Neural cell (in vitro differentiated cells): ENCODE measurements at regions not wholly inside any gene's neighbourhood (a gene's known extent, or its start where the extent isn't known, plus 50 kb on each side); places are given as distances from the start of the nearest gene placed in this dataset.

Experiments used
- H2AFZ ChIP-seq: fragments of 200-600, 300-800 bp; sonication (generic), shearing (Covaris generic); 2 replicates; pipeline ENCODE4 v1.6.0; 2014; ENCODE audit warnings: low read depth, mild to moderate bottlenecking, antibody characterized with exemption, low read length, moderate library complexity
- H3F3A ChIP-seq: fragments of 200-600 bp; shearing (Covaris generic); 2 replicates; pipeline ENCODE4 v1.6.1; 2016; ENCODE audit warnings: mild to moderate bottlenecking, moderate library complexity, mixed read lengths, antibody characterized with exemption, low read length; ENCODE audit not compliant: insufficient read depth, poor library complexity, severe bottlenecking
- H3K27ac ChIP-seq: fragments of 200-600, 300-800 bp; sonication (generic), shearing (Covaris generic); 2 replicates; pipeline ENCODE4 v1.5.1; 2014; ENCODE audit warnings: mild to moderate bottlenecking, low read length, moderate library complexity
- H3K27me3 ChIP-seq: fragments of 300-800, 200-600 bp; sonication (generic), shearing (Covaris generic); 2 replicates; pipeline ENCODE4 v1.6.0; 2014; ENCODE audit warnings: mild to moderate bottlenecking, low read depth, low read length, moderate library complexity; ENCODE audit not compliant: insufficient read depth
- H3K36me3 ChIP-seq: fragments of 300-800, 200-600 bp; sonication (generic), shearing (Covaris generic); 2 replicates; pipeline ENCODE4 v1.5.1; 2014; ENCODE audit warnings: mild to moderate bottlenecking, antibody characterized with exemption, low read length, moderate library complexity; ENCODE audit not compliant: insufficient read depth
- H3K4me2 ChIP-seq: fragments of 300-800, 200-600 bp; sonication (generic), shearing (Covaris generic); 2 replicates; pipeline ENCODE4 v1.6.0; 2014; ENCODE audit warnings: mild to moderate bottlenecking, low read length
- H3K4me3 ChIP-seq: fragments of 300-800, 200-600 bp; sonication (generic), shearing (Covaris generic); 2 replicates; pipeline ENCODE4 v1.5.1; 2014; ENCODE audit warnings: mild to moderate bottlenecking, low read length, moderate library complexity
- H3K79me2 ChIP-seq: fragments of 200-600 bp; shearing (Covaris generic); replicated peaks from 2 replicates; pipeline ENCODE4 v1.6.0; 2014; ENCODE audit warnings: mild to moderate bottlenecking, low read length, moderate library complexity; ENCODE audit not compliant: insufficient read depth
- H3K9ac ChIP-seq: fragments of 300-800, 200-600 bp; sonication (generic), shearing (Covaris generic); 2 replicates; pipeline ENCODE4 v1.6.1; 2016; ENCODE audit warnings: mild to moderate bottlenecking, low read length, mixed read lengths
- H3K9me2 ChIP-seq: fragments of 200-600 bp; shearing (Covaris generic); 2 replicates; pipeline ENCODE4 v1.6.1; 2016; ENCODE audit warnings: mild to moderate bottlenecking, low read length, mixed read lengths; ENCODE audit not compliant: insufficient read depth
- H3K9me3 ChIP-seq: fragments of 200-600, 300-800 bp; sonication (generic), shearing (Covaris generic); 2 replicates; pipeline ENCODE4 v1.6.1; 2016; ENCODE audit warnings: mild to moderate bottlenecking, mixed run types, low read length, moderate library complexity, mixed read lengths
- H4K20me1 ChIP-seq: fragments of 200-600 bp; shearing (Covaris generic); 2 replicates; pipeline ENCODE4 v1.6.1; 2016; ENCODE audit warnings: mild to moderate bottlenecking, mixed run types; ENCODE audit not compliant: insufficient read depth
- CTCF ChIP-seq: fragments of 450-650 bp; IDR thresholded peaks from 2 replicates; pipeline ENCODE4 v1.5.1; 2014; ENCODE audit warnings: antibody characterized with exemption, mild to moderate bottlenecking, moderate library complexity; ENCODE audit not compliant: poor library complexity, severe bottlenecking
- EP300 ChIP-seq: fragments of 450-650 bp; conservative IDR thresholded peaks from 2 replicates; pipeline ENCODE4 v1.6.1; 2014; ENCODE audit warnings: antibody characterized with exemption, mild to moderate bottlenecking, moderate library complexity; ENCODE audit not compliant: poor library complexity, severe bottlenecking
- EZH2 ChIP-seq: fragments of 200-600, 300-800 bp; shearing (Covaris generic), sonication (generic); IDR thresholded peaks from 2 replicates; pipeline ENCODE4 v1.6.1; 2014; ENCODE audit warnings: antibody characterized with exemption, low read length, borderline replicate concordance, mild to moderate bottlenecking; ENCODE audit not compliant: insufficient read depth, poor library complexity, severe bottlenecking
- MXI1 ChIP-seq: fragments of 450-650 bp; conservative IDR thresholded peaks from 2 replicates; pipeline ENCODE4 v1.6.1; 2014; ENCODE audit warnings: antibody characterized with exemption, mild to moderate bottlenecking; ENCODE audit not compliant: poor library complexity, severe bottlenecking
- POLR2AphosphoS5 ChIP-seq: IDR thresholded peaks from 2 replicates; pipeline ENCODE4 v1.6.1; 2012
- RAD21 ChIP-seq: fragments of 450-650 bp; conservative IDR thresholded peaks from 2 replicates; pipeline ENCODE4 v1.6.1; 2014; ENCODE audit warnings: antibody characterized with exemption, mild to moderate bottlenecking, moderate library complexity
- REST ChIP-seq: IDR thresholded peaks from 2 replicates; pipeline ENCODE4 v1.6.1; 2012; ENCODE audit warnings: borderline replicate concordance
- SMC3 ChIP-seq: fragments of 450-650 bp; conservative IDR thresholded peaks from 2 replicates; pipeline ENCODE4 v1.6.1; 2014; ENCODE audit warnings: antibody characterized with exemption, mild to moderate bottlenecking, moderate library complexity; ENCODE audit not compliant: poor library complexity

GRCh38 chr4:138538743-138539142 lies 296.6 kb upstream of the SLC7A11 start:
- Histone ChIP-seq H4K20me1 (no peaks in the 10 kb centered on the region), H3K27me3 (no peaks in the 10 kb centered on the region), H3K79me2 (no peaks in the 10 kb centered on the region), H2AFZ (no peak overlapping the region), H3K9me2 (no peaks in the 10 kb centered on the region), H3K4me2 (no peak overlapping the region), H3K9me3 (no peaks in the 10 kb centered on the region), H3K36me3 (no peaks in the 10 kb centered on the region), H3F3A (no peaks in the 10 kb centered on the region), H3K9ac (no peak overlapping the region), H3K4me3 (no peak overlapping the region), H3K27ac (no peak overlapping the region)
- TF ChIP-seq REST (no peak), EZH2 (no peak)

- no peak overlapping the region for H3K9ac ChIP-seq
- no peaks in the 10 kb centered on the region for H3K79me2 ChIP-seq
- H3F3A ChIP-seq = no peaks in the 10 kb centered on the region
- H2AFZ ChIP-seq = no peak overlapping the region
- H3K36me3 ChIP-seq = no peaks in the 10 kb centered on the region
- no peaks in the 10 kb centered on the region for H3K9me2 ChIP-seq
- no peak overlapping the region for H3K4me2 ChIP-seq
- H4K20me1 ChIP-seq = no peaks in the 10 kb centered on the region
- H3K9me3 ChIP-seq = no peaks in the 10 kb centered on the region
- H3K4me3 ChIP-seq = no peak overlapping the region
- H3K27me3 ChIP-seq = no peaks in the 10 kb centered on the region
- H3K27ac ChIP-seq = no peak overlapping the region
- TF ChIP-seq EZH2 (no peak), POLR2AphosphoS5 (no peak), RAD21 (no peak), CTCF (no peak), SMC3 (no peak), EP300 (no peak), REST (no peak), MXI1 (no peak)
Observed at GRCh38 chr4:138537731-138538490, 295.8 kb upstream of the SLC7A11 start.
